GM13976 (cell line): ENCODE measurements at regions not wholly inside any gene's neighbourhood (a gene's known extent, or its start where the extent isn't known, plus 50 kb on each side); places are given as distances from the start of the nearest gene placed in this dataset.

Experiments used
- DNase-seq: peaks from one replicate; pipeline ENCODE4 v3.0.0; 2012; ENCODE audit warnings: low spot score
- CTCF ChIP-seq: IDR thresholded peaks from 2 replicates; pipeline ENCODE4 v1.5.1; 2012; ENCODE audit warnings: borderline replicate concordance, mild to moderate bottlenecking; ENCODE audit not compliant: insufficient read depth; ENCODE audit errors: extremely low read depth, missing control alignments, control extremely low read depth
- in situ Hi-C: fragments of 300-500 bp; cut with MboI; formaldehyde crosslinking; loops from one replicate; pipeline ENCODE4 v1.12.0; 2022; ENCODE audit warnings: low sequenced_read_pairs, mixed read lengths, inconsistent platforms; ENCODE audit not compliant: unreplicated experiment

- no peak for DNase-seq
- no peak for TF ChIP-seq CTCF
- in situ Hi-C loops, result no loop called here
Measured at GRCh38 chr6:168145747-168146596, 67.0 kb upstream of the FRMD1 start.

GRCh38 chr6:168139121-168139520 lies 60.1 kb upstream of the FRMD1 start:
- in situ Hi-C loops, result no loop called here
- no peak for TF ChIP-seq CTCF
- no peak for DNase-seq

- no peak for DNase-seq
- in situ Hi-C loops, result no loop called here
- no peak for TF ChIP-seq CTCF
Measured at GRCh38 chr6:168138436-168138835, 59.4 kb upstream of the FRMD1 start.

GRCh38 chr6:168137024-168137423 lies 58.0 kb upstream of the FRMD1 start:
- TF ChIP-seq CTCF, result no peak
- in situ Hi-C loops, result no loop called here
- DNase-seq, result no peak

- in situ Hi-C loops, result no loop called here
- no peak for TF ChIP-seq CTCF
- no peak for DNase-seq
Measured at GRCh38 chr6:168136622-168137021, 57.6 kb upstream of the FRMD1 start.

- in situ Hi-C loops, result no loop called here
- no peak for DNase-seq
- TF ChIP-seq CTCF, result no peak
Measured at GRCh38 chr6:168136001-168136400, 57.0 kb upstream of the FRMD1 start.
